ENCODE measurements at regions not wholly inside any gene's neighbourhood (a gene's known extent, or its start where the extent isn't known, plus 50 kb on each side); places are given as distances from the start of the nearest gene placed in this dataset.
"Not testable (repeated sequence)": the region's sequence is repeated elsewhere in the genome, so short reads cannot be mapped to it uniquely, and the experiment has no call there.

GRCh38 chr22:10526079-10526478, 5001.9 kb upstream of the OR11H1 start:
- in situ Hi-C loops (cut with MboI; ENCODE audit: low sequenced_read_pairs in 4 of 4); H3K9me3 ChIP-seq; H3K36me3 ChIP-seq; ATAC-seq; H3K4me3 ChIP-seq; H3K27me3 ChIP-seq; DNase-seq; H3K27ac ChIP-seq; intact Hi-C loops (cut with DNase I; ENCODE audit: low total_unique reads); H3K4me1 ChIP-seq: not testable (repeated sequence)

DNA sequence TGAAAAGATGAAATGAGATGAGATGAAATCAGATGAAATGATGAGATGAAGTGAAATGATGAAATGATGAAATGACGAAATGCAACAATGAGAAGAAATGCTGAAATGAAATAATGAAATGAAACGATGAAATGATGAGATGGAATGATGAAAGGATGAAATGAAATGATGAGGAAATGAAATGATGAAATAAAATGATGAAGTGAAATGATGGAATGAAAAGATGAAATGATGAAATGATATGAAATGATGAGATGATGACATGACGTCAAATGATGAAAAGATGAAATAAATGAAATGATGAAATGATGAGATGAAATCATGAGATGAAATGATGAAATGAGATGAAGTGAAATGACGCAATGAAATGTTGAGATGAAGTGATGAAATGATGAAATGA, 4996.9 kb upstream of the OR11H1 start:
- ATAC-seq; DNase-seq; intact Hi-C loops (cut with DNase I; ENCODE audit: low total_unique reads); H3K9me3 ChIP-seq; H3K36me3 ChIP-seq; H3K27ac ChIP-seq; H3K27me3 ChIP-seq; H3K4me3 ChIP-seq; H3K4me1 ChIP-seq; in situ Hi-C loops (cut with MboI; ENCODE audit: low sequenced_read_pairs in 4 of 4): not testable (repeated sequence)

- H3K9me3 ChIP-seq; in situ Hi-C loops (cut with MboI; ENCODE audit: low sequenced_read_pairs in 4 of 4); H3K27me3 ChIP-seq; H3K4me3 ChIP-seq; intact Hi-C loops (cut with DNase I; ENCODE audit: low total_unique reads); H3K4me1 ChIP-seq; DNase-seq; H3K36me3 ChIP-seq; ATAC-seq; H3K27ac ChIP-seq: not testable (repeated sequence)
Observed at GRCh38 chr22:10572531-10572930, 4955.5 kb upstream of the OR11H1 start.

- H3K27ac ChIP-seq; H3K4me1 ChIP-seq; in situ Hi-C loops (cut with MboI; ENCODE audit: low sequenced_read_pairs in 4 of 4); intact Hi-C loops (cut with DNase I; ENCODE audit: low total_unique reads); H3K36me3 ChIP-seq; H3K4me3 ChIP-seq; H3K27me3 ChIP-seq; ATAC-seq; DNase-seq; H3K9me3 ChIP-seq: not testable (repeated sequence)
Observed at GRCh38 chr22:10601071-10601470, 4926.9 kb upstream of the OR11H1 start.

DNA sequence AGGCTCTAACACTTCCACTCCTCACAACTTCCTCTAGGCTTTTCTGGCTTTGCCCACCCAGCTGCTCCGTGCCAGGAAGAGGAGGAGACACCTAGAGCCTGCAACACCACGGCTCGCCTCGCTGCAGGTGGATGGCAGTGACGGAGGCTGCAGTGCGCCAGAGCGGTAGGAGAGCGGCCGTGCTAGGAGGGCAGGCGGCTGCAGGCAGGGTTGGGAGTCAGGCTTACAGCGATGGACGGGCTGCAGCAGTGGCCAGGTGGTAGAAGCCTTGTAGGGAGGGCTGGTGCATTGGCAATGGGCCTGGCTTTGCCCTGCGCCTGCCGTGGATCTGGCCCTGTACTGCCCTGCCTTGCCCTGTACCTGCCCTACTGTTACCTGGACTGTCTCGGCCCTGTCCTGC, 4896.0 kb upstream of the OR11H1 start:
- H3K36me3 ChIP-seq; DNase-seq; ATAC-seq; H3K4me3 ChIP-seq; H3K9me3 ChIP-seq; in situ Hi-C loops (cut with MboI; ENCODE audit: low sequenced_read_pairs in 4 of 4); H3K4me1 ChIP-seq; intact Hi-C loops (cut with DNase I; ENCODE audit: low total_unique reads); H3K27me3 ChIP-seq; H3K27ac ChIP-seq: not testable (repeated sequence)

- in situ Hi-C loops (cut with MboI; ENCODE audit: low sequenced_read_pairs in 4 of 4); H3K36me3 ChIP-seq; DNase-seq; H3K9me3 ChIP-seq; H3K4me1 ChIP-seq; H3K27me3 ChIP-seq; H3K4me3 ChIP-seq; H3K27ac ChIP-seq; ATAC-seq; intact Hi-C loops (cut with DNase I; ENCODE audit: low total_unique reads): not testable (repeated sequence)
Observed at GRCh38 chr22:10635341-10635740, 4892.7 kb upstream of the OR11H1 start.

GRCh38 chr22:10662818-10663217, 4865.2 kb upstream of the OR11H1 start:
- H3K4me3 ChIP-seq; H3K36me3 ChIP-seq; H3K27me3 ChIP-seq; H3K27ac ChIP-seq; in situ Hi-C loops (cut with MboI; ENCODE audit: low sequenced_read_pairs in 4 of 4); DNase-seq; H3K9me3 ChIP-seq; H3K4me1 ChIP-seq; ATAC-seq; intact Hi-C loops (cut with DNase I; ENCODE audit: low total_unique reads): not testable (repeated sequence)

DNA sequence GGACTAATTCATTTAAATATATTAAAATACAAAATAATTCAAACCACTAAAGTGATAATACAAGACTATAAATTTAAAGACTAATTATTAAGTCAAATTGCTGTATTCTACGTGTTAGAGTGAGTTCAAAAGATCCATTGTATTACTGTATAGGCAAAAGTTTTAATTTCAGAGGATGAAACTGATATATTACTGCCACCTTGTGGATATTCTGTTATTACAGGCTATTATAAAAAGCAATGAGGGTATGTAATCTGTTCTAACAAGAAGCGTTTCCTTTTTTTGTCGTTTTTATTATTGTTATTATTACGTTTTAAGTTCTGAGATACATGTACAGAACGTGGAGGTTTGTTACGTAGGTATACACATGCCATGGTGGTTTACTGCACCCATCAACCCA, 4854.9 kb upstream of the OR11H1 start:
- intact Hi-C loops (cut with DNase I; ENCODE audit: low total_unique reads); H3K4me3 ChIP-seq; H3K27me3 ChIP-seq; H3K4me1 ChIP-seq; H3K9me3 ChIP-seq; H3K27ac ChIP-seq; H3K36me3 ChIP-seq; in situ Hi-C loops (cut with MboI; ENCODE audit: low sequenced_read_pairs in 4 of 4); ATAC-seq; DNase-seq: not testable (repeated sequence)

GRCh38 chr22:10678720-10679119, 4849.3 kb upstream of the OR11H1 start:
- intact Hi-C loops (cut with DNase I; ENCODE audit: low total_unique reads); in situ Hi-C loops (cut with MboI; ENCODE audit: low sequenced_read_pairs in 4 of 4): not testable (repeated sequence)

DNA sequence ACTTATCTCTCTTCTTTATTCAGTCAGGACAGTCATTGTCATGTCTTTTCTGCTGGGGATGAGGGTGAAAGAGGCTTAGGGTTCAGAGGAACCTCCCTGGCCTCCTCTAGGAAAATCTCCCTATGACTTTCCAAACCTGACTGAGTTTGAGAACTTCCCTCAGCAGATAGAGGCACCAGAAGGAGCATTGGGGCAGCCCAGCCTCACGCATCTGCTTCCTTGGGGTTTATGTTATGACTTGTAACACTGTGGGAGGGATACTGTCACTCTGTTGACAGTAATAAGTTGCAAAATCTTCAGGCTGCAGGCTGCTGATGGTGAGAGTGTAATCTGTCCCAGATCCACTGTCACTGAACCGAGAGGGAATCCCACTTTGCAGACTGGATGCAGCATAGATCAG, 4842.6 kb upstream of the OR11H1 start:
- H3K4me3 ChIP-seq; H3K27me3 ChIP-seq; intact Hi-C loops (cut with DNase I; ENCODE audit: low total_unique reads); ATAC-seq; DNase-seq; H3K36me3 ChIP-seq; in situ Hi-C loops (cut with MboI; ENCODE audit: low sequenced_read_pairs in 4 of 4); H3K9me3 ChIP-seq; H3K27ac ChIP-seq; H3K4me1 ChIP-seq: not testable (repeated sequence)

More at GRCh38 chr22:10678720-10679119, 4849.3 kb upstream of the OR11H1 start:
- not testable (repeated sequence) for DNase-seq, H3K36me3 ChIP-seq, H3K27ac ChIP-seq, H3K4me3 ChIP-seq, ATAC-seq, H3K4me1 ChIP-seq, H3K27me3 ChIP-seq, H3K9me3 ChIP-seq

DNA sequence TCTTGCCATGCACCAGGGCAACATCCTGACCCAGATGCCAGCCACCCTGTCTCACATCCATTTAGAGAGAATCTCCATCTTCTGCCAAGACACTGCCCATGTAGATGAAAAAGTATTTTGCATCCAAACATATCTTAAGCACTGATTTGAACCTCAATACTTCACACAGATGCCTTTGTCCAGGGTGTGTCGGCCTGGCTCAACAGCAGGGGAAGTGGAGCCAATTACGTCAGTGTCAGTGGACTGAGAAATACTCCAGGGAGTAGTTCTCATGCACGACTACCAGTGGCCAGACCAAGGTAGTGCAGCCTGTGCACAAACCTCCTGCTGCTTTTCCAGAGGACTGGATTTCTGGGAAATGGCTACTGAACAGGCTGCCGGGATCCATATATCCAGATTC, 4840.7 kb upstream of the OR11H1 start:
- intact Hi-C loops (cut with DNase I; ENCODE audit: low total_unique reads); H3K9me3 ChIP-seq; H3K4me1 ChIP-seq; H3K27me3 ChIP-seq; H3K36me3 ChIP-seq; ATAC-seq; H3K4me3 ChIP-seq; in situ Hi-C loops (cut with MboI; ENCODE audit: low sequenced_read_pairs in 4 of 4); H3K27ac ChIP-seq: not testable (repeated sequence)
- DNase-seq: peak in 1 of 2 donors; percentile 2

GRCh38 chr22:10698836-10699235, 4829.2 kb upstream of the OR11H1 start:
- in situ Hi-C loops (cut with MboI; ENCODE audit: low sequenced_read_pairs in 4 of 4): not testable (repeated sequence)

More at GRCh38 chr22:10698836-10699235, 4829.2 kb upstream of the OR11H1 start:
- H3K4me1 ChIP-seq; DNase-seq; H3K4me3 ChIP-seq; intact Hi-C loops (cut with DNase I; ENCODE audit: low total_unique reads); H3K27ac ChIP-seq; H3K36me3 ChIP-seq; H3K9me3 ChIP-seq; ATAC-seq; H3K27me3 ChIP-seq: not testable (repeated sequence)

Data from gastrocnemius medialis (tissue), 4 donors.